ENCODE measurements at regions not wholly inside any gene's neighbourhood (a gene's known extent, or its start where the extent isn't known, plus 50 kb on each side); places are given as distances from the start of the nearest gene placed in this dataset.

DNA sequence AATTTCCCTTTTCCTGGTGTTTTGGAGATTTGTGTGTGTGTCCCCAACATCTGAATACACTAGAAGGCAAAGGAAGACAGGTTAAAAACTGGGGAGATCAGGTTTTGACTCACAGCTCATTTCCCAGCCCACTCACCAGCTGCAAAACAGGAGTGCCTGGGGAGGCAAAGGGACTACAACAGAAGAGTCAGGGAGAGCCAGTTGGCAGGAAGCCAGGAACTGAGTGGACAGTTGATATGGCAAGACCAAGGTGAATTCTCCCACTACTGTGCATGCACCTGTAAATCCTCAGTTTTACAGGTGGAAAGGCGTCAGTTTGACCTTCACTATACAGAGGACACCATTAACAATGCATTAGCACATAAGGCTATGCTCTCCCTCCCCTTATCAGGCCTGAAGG is 901.5 kb upstream of the SEMA6D start:
- TF ChIP-seq CHD1 (IDR thresholded peaks at IDR 0.05; ENCODE audit: low read depth, low read length) (no peak), RFX5 (IDR thresholded peaks at IDR 0.05; ENCODE audit: low read depth, low read length) (no peak), USF2 (IDR thresholded peaks at IDR 0.05; ENCODE audit: low read depth, low read length) (no peak), RCOR1 (IDR thresholded peaks at IDR 0.05; ENCODE audit: insufficient replicate concordance, low read length) (no peak), MAZ (IDR thresholded peaks at IDR 0.05; ENCODE audit: borderline replicate concordance, low read depth, low read length) (no peak), FOS (IDR thresholded peaks at IDR 0.05; ENCODE audit: low read depth, low read length) (no peak), MXI1 (IDR thresholded peaks at IDR 0.05; ENCODE audit: borderline replicate concordance, low read depth, low read length) (no peak), NFE2L2 (IDR thresholded peaks at IDR 0.05; ENCODE audit: low read depth, low read length) (no peak), MAFK (IDR thresholded peaks at IDR 0.05; ENCODE audit: low read depth, low read length) (no peak), RAD21 (IDR thresholded peaks at IDR 0.05; ENCODE audit: low read length) (no peak), SMC3 (IDR thresholded peaks at IDR 0.05; ENCODE audit: low read depth, low read length) (no peak), CEBPB (IDR thresholded peaks at IDR 0.05; ENCODE audit: low read depth, low read length) (no peak), POLR2A (IDR thresholded peaks at IDR 0.05; ENCODE audit: low read depth, low read length) (no peak), BHLHE40 (IDR thresholded peaks at IDR 0.05; ENCODE audit: low read depth, low read length) (no peak)
- TF ChIP-seq, protein P1, sequence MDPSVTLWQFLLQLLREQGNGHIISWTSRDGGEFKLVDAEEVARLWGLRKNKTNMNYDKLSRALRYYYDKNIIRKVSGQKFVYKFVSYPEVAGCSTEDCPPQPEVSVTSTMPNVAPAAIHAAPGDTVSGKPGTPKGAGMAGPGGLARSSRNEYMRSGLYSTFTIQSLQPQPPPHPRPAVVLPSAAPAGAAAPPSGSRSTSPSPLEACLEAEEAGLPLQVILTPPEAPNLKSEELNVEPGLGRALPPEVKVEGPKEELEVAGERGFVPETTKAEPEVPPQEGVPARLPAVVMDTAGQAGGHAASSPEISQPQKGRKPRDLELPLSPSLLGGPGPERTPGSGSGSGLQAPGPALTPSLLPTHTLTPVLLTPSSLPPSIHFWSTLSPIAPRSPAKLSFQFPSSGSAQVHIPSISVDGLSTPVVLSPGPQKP (IDR thresholded peaks at IDR 0.05; ENCODE audit: borderline replicate concordance, low read depth, low read length) = no peak
- TF ChIP-seq, protein P2, sequence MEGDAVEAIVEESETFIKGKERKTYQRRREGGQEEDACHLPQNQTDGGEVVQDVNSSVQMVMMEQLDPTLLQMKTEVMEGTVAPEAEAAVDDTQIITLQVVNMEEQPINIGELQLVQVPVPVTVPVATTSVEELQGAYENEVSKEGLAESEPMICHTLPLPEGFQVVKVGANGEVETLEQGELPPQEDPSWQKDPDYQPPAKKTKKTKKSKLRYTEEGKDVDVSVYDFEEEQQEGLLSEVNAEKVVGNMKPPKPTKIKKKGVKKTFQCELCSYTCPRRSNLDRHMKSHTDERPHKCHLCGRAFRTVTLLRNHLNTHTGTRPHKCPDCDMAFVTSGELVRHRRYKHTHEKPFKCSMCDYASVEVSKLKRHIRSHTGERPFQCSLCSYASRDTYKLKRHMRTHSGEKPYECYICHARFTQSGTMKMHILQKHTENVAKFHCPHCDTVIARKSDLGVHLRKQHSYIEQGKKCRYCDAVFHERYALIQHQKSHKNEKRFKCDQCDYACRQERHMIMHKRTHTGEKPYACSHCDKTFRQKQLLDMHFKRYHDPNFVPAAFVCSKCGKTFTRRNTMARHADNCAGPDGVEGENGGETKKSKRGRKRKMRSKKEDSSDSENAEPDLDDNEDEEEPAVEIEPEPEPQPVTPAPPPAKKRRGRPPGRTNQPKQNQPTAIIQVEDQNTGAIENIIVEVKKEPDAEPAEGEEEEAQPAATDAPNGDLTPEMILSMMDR (conservative IDR thresholded peaks at IDR 0.05; ENCODE audit: low read depth, low read length) = no peak
- in situ Hi-C loops (cut with MboI; ENCODE audit: low sequenced_read_pairs) (no loop called here), dilution Hi-C loops (cut with HindIII; ENCODE audit: low sequenced_read_pairs, unreplicated experiment) (no loop called here), intact Hi-C loops (cut with micrococcal nuclease) (no loop called here)
- no peaks in the 10 kb centered on the region for H3K36me3 ChIP-seq (ENCODE audit: control insufficient read depth, insufficient read depth, low read length)
- no peaks in the 10 kb centered on the region for H3K79me1 ChIP-seq (ENCODE audit: low read depth in 1 of 2, low read length in 2 of 2)
- BruUV-seq (replicated peaks) = no TSS peak
- no peak overlapping the region for H4K91ac ChIP-seq (ENCODE audit: insufficient read depth, low read depth, low read length)
- ChIA-PET POLR2A (ENCODE audit: unreplicated experiment) (no interaction called here), CTCF (no interaction called here)
- H2AK9ac ChIP-seq (replicated peaks; ENCODE audit: low read depth, low read length, poor library complexity) = no peak overlapping the region
- H3K9me1 ChIP-seq (ENCODE audit: insufficient read depth, low read length) = no peaks in the 10 kb centered on the region
- no peak overlapping the region for H2BK5ac ChIP-seq (ENCODE audit: low read depth, low read length, poor library complexity, severe bottlenecking)
- H3K9me3 ChIP-seq (ENCODE audit: control insufficient read depth, insufficient read depth, low read length) = peaks cover 14% of the 10 kb centered on the region; the same call in 1 of the 2 replicates
- H3K56ac ChIP-seq (ENCODE audit: extremely low read depth, insufficient read depth, low read length) = no peak overlapping the region
- H2BK20ac ChIP-seq (ENCODE audit: low read depth, low read length) = no peak overlapping the region
- H3K4me2 ChIP-seq (ENCODE audit: low read depth, low read length) = no peak overlapping the region
- no peak overlapping the region for H2AFZ ChIP-seq (replicated peaks; ENCODE audit: low read length, poor library complexity)
- H3K4me3 ChIP-seq (ENCODE audit: insufficient read depth, low read depth, low read length) = no peak overlapping the region
- DNase-seq (no peak), ATAC-seq (ENCODE audit: low read depth) (no peak)
- no peak overlapping the region for H3K18ac ChIP-seq (ENCODE audit: low read depth, low read length)
- H2BK120ac ChIP-seq (ENCODE audit: low read depth, low read length) = no peak overlapping the region
- H2BK15ac ChIP-seq (ENCODE audit: low read depth, low read length) = no peak overlapping the region
- no peaks in the 10 kb centered on the region for H4K20me1 ChIP-seq (ENCODE audit: insufficient read depth, low read length)
- H3K14ac ChIP-seq (replicated peaks; ENCODE audit: low read depth, low read length) = no peak overlapping the region
- H3K27ac ChIP-seq (ENCODE audit: insufficient read depth, low read length) = no peak overlapping the region
- no CpG with 5 or more reads among the region's 1 CpG for WGBS, 2 experiments (ENCODE audit: extremely low coverage in 2 of 2, insufficient read length in 1 of 2)
- H4K8ac ChIP-seq (ENCODE audit: low read depth in 2 of 2, low read length in 2 of 2) = no peak overlapping the region
- H3K4ac ChIP-seq (ENCODE audit: low read depth, low read length) = no peak overlapping the region
- H3K27me3 ChIP-seq (ENCODE audit: control insufficient read depth, insufficient read depth, low read length) = no peaks in the 10 kb centered on the region
- no peak overlapping the region for H2AK5ac ChIP-seq (ENCODE audit: low read depth, low read length)
- no peak overlapping the region for H3K23ac ChIP-seq (ENCODE audit: low read depth, low read length)
- no peak overlapping the region for H4K5ac ChIP-seq (ENCODE audit: low read depth, low read length)
- no peaks in the 10 kb centered on the region for H3K4me1 ChIP-seq (ENCODE audit: control insufficient read depth, insufficient read depth, low read length)
- H3K9ac ChIP-seq (ENCODE audit: low read depth, low read length) = no peak overlapping the region

All from IMR-90 (cell line).